ENCODE measurements at regions not wholly inside any gene's neighbourhood (a gene's known extent, or its start where the extent isn't known, plus 50 kb on each side); places are given as distances from the start of the nearest gene placed in this dataset.
"Not testable (repeated sequence)": the region's sequence is repeated elsewhere in the genome, so short reads cannot be mapped to it uniquely, and the experiment has no call there.

- CTCF ChIA-PET = no interaction called here
- Mint-ChIP-seq H3K4me1 (no peaks in the 10 kb centered on the region), H3K27ac (no peak overlapping the region), H3K4me3 (no peak overlapping the region), H3K27me3 (no peaks in the 10 kb centered on the region), H3K9me3 (no peaks in the 10 kb centered on the region), H3K36me3 (ENCODE audit: low read depth) (no peaks in the 10 kb centered on the region)
- no peak for ATAC-seq (ENCODE audit: low read depth)
- DNase-seq = no peak
- no peak for TF ChIP-seq CTCF (IDR thresholded peaks at IDR 0.05)
- intact Hi-C loops (cut with micrococcal nuclease) = no loop called here
- POLR2A ChIA-PET = no interaction called here
Observed at GRCh38 chr6:121682666-121683065, 247.2 kb downstream of the GJA1 start.

- H3K9me3 Mint-ChIP-seq; H3K27me3 Mint-ChIP-seq; H3K36me3 Mint-ChIP-seq (ENCODE audit: low read depth); intact Hi-C loops (cut with micrococcal nuclease); H3K4me3 Mint-ChIP-seq; H3K4me1 Mint-ChIP-seq; CTCF ChIA-PET; ATAC-seq (ENCODE audit: low read depth); H3K27ac Mint-ChIP-seq; POLR2A ChIA-PET; DNase-seq: not testable (repeated sequence)
Observed at GRCh38 chr6:121685806-121686205, 250.4 kb downstream of the GJA1 start.

- no peak overlapping the region for H3K4me3 Mint-ChIP-seq
- no peak for ATAC-seq (ENCODE audit: low read depth)
- H3K4me1 Mint-ChIP-seq = no peaks in the 10 kb centered on the region
- no peaks in the 10 kb centered on the region for H3K27me3 Mint-ChIP-seq
- POLR2A ChIA-PET = no interaction called here
- no peaks in the 10 kb centered on the region for H3K9me3 Mint-ChIP-seq
- H3K36me3 Mint-ChIP-seq (ENCODE audit: low read depth) = no peaks in the 10 kb centered on the region
- H3K27ac Mint-ChIP-seq = no peak overlapping the region
- no peak for DNase-seq
- TF ChIP-seq CTCF (IDR thresholded peaks at IDR 0.05) = no peak
- intact Hi-C loops (cut with micrococcal nuclease) = no loop called here
- CTCF ChIA-PET = no interaction called here
Observed at GRCh38 chr6:121686611-121687023, 251.2 kb downstream of the GJA1 start.

- ChIA-PET POLR2A (no interaction called here), CTCF (no interaction called here)
- Mint-ChIP-seq H3K4me3 (no peak overlapping the region), H3K27me3 (no peaks in the 10 kb centered on the region), H3K9me3 (no peaks in the 10 kb centered on the region), H3K36me3 (ENCODE audit: low read depth) (no peaks in the 10 kb centered on the region), H3K27ac (no peak overlapping the region), H3K4me1 (no peaks in the 10 kb centered on the region)
- DNase-seq = no peak
- no peak for ATAC-seq (ENCODE audit: low read depth)
- intact Hi-C loops (cut with micrococcal nuclease) = no loop called here
- TF ChIP-seq CTCF (IDR thresholded peaks at IDR 0.05) = no peak
Observed at GRCh38 chr6:121688974-121689373, 253.5 kb downstream of the GJA1 start.

- no peak for TF ChIP-seq CTCF (IDR thresholded peaks at IDR 0.05)
- CTCF ChIA-PET = no interaction called here
- DNase-seq (no peak), ATAC-seq (ENCODE audit: low read depth) (no peak)
- Mint-ChIP-seq H3K27me3 (no peaks in the 10 kb centered on the region), H3K4me1 (no peaks in the 10 kb centered on the region), H3K36me3 (ENCODE audit: low read depth) (no peaks in the 10 kb centered on the region), H3K27ac (no peak overlapping the region), H3K4me3 (no peak overlapping the region), H3K9me3 (no peaks in the 10 kb centered on the region)
- POLR2A ChIA-PET = no interaction called here
- intact Hi-C loops (cut with micrococcal nuclease) = no loop called here
Observed at GRCh38 chr6:121691126-121691551, 255.7 kb downstream of the GJA1 start.

GRCh38 chr6:121694389-121694788, 258.9 kb downstream of the GJA1 start:
- ChIA-PET CTCF (no interaction called here), POLR2A (no interaction called here)
- Mint-ChIP-seq H3K27ac (no peak overlapping the region), H3K9me3 (no peaks in the 10 kb centered on the region), H3K27me3 (no peaks in the 10 kb centered on the region), H3K4me3 (no peak overlapping the region), H3K36me3 (ENCODE audit: low read depth) (no peaks in the 10 kb centered on the region), H3K4me1 (no peaks in the 10 kb centered on the region)
- DNase-seq (no peak), ATAC-seq (ENCODE audit: low read depth) (no peak)
- intact Hi-C loops (cut with micrococcal nuclease) = no loop called here
- no peak for TF ChIP-seq CTCF (IDR thresholded peaks at IDR 0.05)

Data from activated B cell treated with CpG ODN at 0.5 μM for 24 hours (primary cell).